H9 (cell line): ENCODE measurements at regions not wholly inside any gene's neighbourhood (a gene's known extent, or its start where the extent isn't known, plus 50 kb on each side); places are given as distances from the start of the nearest gene placed in this dataset.

Source experiments
- DNase-seq: peaks from one replicate; pipeline ENCODE4 v3.0.0-alpha.2; 2017
- H2AFZ ChIP-seq: one replicate; pipeline ENCODE4 v1.6.1; 2013; ENCODE audit warnings: mild to moderate bottlenecking, low read length, control low read depth, moderate library complexity
- H2AK5ac ChIP-seq: 2 replicates; pipeline ENCODE4 v1.6.1; 2013; ENCODE audit warnings: low read length, control low read depth, mixed read lengths; ENCODE audit not compliant: insufficient read length
- H2BK120ac ChIP-seq: one replicate; pipeline ENCODE4 v1.6.1; 2013; ENCODE audit warnings: low read depth, mild to moderate bottlenecking, low read length, control low read depth, inconsistent platforms; ENCODE audit not compliant: poor library complexity, severe bottlenecking
- H2BK12ac ChIP-seq: 2 replicates; pipeline ENCODE4 v1.6.1; 2013; ENCODE audit warnings: low read length, control low read depth, mixed read lengths, low read depth; ENCODE audit not compliant: insufficient read length
- H2BK15ac ChIP-seq: 2 replicates; pipeline ENCODE4 v1.6.1; 2013; ENCODE audit warnings: low read depth, low read length, control low read depth
- H2BK20ac ChIP-seq: one replicate; pipeline ENCODE4 v1.6.1; 2013; ENCODE audit warnings: low read depth, mild to moderate bottlenecking, low read length, control low read depth, inconsistent platforms; ENCODE audit not compliant: poor library complexity, severe bottlenecking
- H2BK5ac ChIP-seq: 2 replicates; pipeline ENCODE4 v1.6.1; 2013; ENCODE audit warnings: low read length, control low read depth, mixed read lengths; ENCODE audit not compliant: insufficient read length
- H3K14ac ChIP-seq: 2 replicates; pipeline ENCODE4 v1.6.1; 2013; ENCODE audit warnings: low read length, control low read depth; ENCODE audit not compliant: insufficient read depth
- H3K18ac ChIP-seq: 2 replicates; pipeline ENCODE4 v1.6.1; 2013; ENCODE audit warnings: low read depth, mild to moderate bottlenecking, mixed read lengths, low read length, control low read depth; ENCODE audit not compliant: insufficient read length
- H3K23ac ChIP-seq: 2 replicates; pipeline ENCODE4 v1.6.1; 2013; ENCODE audit warnings: low read length, control low read depth, mixed read lengths, low read depth; ENCODE audit not compliant: insufficient read length
- H3K23me2 ChIP-seq: 2 replicates; pipeline ENCODE4 v1.6.1; 2013; ENCODE audit warnings: low read depth, mild to moderate bottlenecking, mixed read lengths, low read length, control low read depth; ENCODE audit not compliant: insufficient read length, poor library complexity, severe bottlenecking
- H3K27ac ChIP-seq: 2 replicates; pipeline ENCODE4 v1.5.1; 2013; ENCODE audit warnings: low read length, control low read depth, mixed read lengths, low read depth; ENCODE audit not compliant: insufficient read length
- H3K27me3 ChIP-seq: 2 replicates; pipeline ENCODE4 v1.6.1; 2013; ENCODE audit warnings: low read length, control low read depth, inconsistent platforms; ENCODE audit not compliant: insufficient read depth
- H3K4ac ChIP-seq: 2 replicates; pipeline ENCODE4 v1.6.1; 2013; ENCODE audit warnings: low read depth, mild to moderate bottlenecking, control low read depth, inconsistent platforms, low read length, moderate library complexity
- H3K4me1 ChIP-seq: 2 replicates; pipeline ENCODE4 v1.6.1; 2013; ENCODE audit warnings: low read length, control low read depth, inconsistent platforms; ENCODE audit not compliant: insufficient read depth
- H3K4me2 ChIP-seq: 2 replicates; pipeline ENCODE4 v1.6.1; 2013; ENCODE audit warnings: low read length, control low read depth, mixed read lengths; ENCODE audit not compliant: insufficient read length, insufficient read depth
- H3K56ac ChIP-seq: 2 replicates; pipeline ENCODE4 v1.6.1; 2013; ENCODE audit warnings: low read depth, mild to moderate bottlenecking, mixed read lengths, low read length, control low read depth; ENCODE audit not compliant: insufficient read length
- H3K79me1 ChIP-seq: 2 replicates; pipeline ENCODE4 v1.6.1; 2013; ENCODE audit warnings: low read depth, mild to moderate bottlenecking, moderate library complexity, low read length, control low read depth, inconsistent platforms; ENCODE audit not compliant: insufficient read depth, poor library complexity, severe bottlenecking
- H3K79me2 ChIP-seq: 2 replicates; pipeline ENCODE4 v1.6.1; 2013; ENCODE audit warnings: low read length, control low read depth, inconsistent platforms; ENCODE audit not compliant: insufficient read depth
- H3K9ac ChIP-seq: 2 replicates; pipeline ENCODE4 v1.6.1; 2013; ENCODE audit warnings: low read length, control low read depth, mixed read lengths; ENCODE audit not compliant: insufficient read length; ENCODE audit errors: extremely low read depth
- H3K9me3 ChIP-seq: one replicate; pipeline ENCODE4 v1.6.1; 2013; ENCODE audit warnings: low read depth, low read length, inconsistent platforms; ENCODE audit not compliant: control insufficient read depth
- H3T11ph ChIP-seq: one replicate; pipeline ENCODE4 v1.6.1; 2013; ENCODE audit warnings: mild to moderate bottlenecking, low read length, control low read depth, inconsistent platforms
- H4K20me1 ChIP-seq: one replicate; pipeline ENCODE4 v1.6.1; 2013; ENCODE audit not compliant: control insufficient read depth, insufficient read length, insufficient read depth
- H4K5ac ChIP-seq: 2 replicates; pipeline ENCODE4 v1.6.1; 2013; ENCODE audit warnings: low read depth, mild to moderate bottlenecking, mixed read lengths, low read length, control low read depth; ENCODE audit not compliant: insufficient read length
- H4K8ac ChIP-seq: replicated peaks from 2 replicates; pipeline ENCODE4 v1.6.1; 2013; ENCODE audit warnings: low read length, control low read depth, mixed read lengths, low read depth; ENCODE audit not compliant: insufficient read length
- H4K91ac ChIP-seq: 2 replicates; pipeline ENCODE4 v1.6.1; 2013; ENCODE audit warnings: low read depth, mild to moderate bottlenecking, moderate library complexity, mixed read lengths, low read length, control low read depth; ENCODE audit not compliant: insufficient read length
- H3K27ac Mint-ChIP-seq, 3 experiments: 2 replicates in 2 of 3; 3 replicates in 1 of 3; pipeline ENCODE4 v1.8.0; 2020 to 2021; ENCODE audit warnings: mixed read lengths in 3 of 3, mild to moderate bottlenecking in 1 of 3, moderate library complexity in 1 of 3
- H3K27me3 Mint-ChIP-seq: 2 replicates; pipeline ENCODE4 v1.8.0; 2021; ENCODE audit warnings: low read depth, mild to moderate bottlenecking, moderate library complexity, mixed read lengths
- H3K36me3 Mint-ChIP-seq, 3 experiments: 2 replicates in 2 of 3; 3 replicates in 1 of 3; pipeline ENCODE4 v1.8.0; 2020 to 2021; ENCODE audit warnings: low read depth in 3 of 3, mixed read lengths in 3 of 3; ENCODE audit not compliant: insufficient read depth in 1 of 3
- H3K4me1 Mint-ChIP-seq, 2 experiments: 2 replicates each; pipeline ENCODE4 v1.8.0; 2020; ENCODE audit warnings: mixed read lengths in 2 of 2
- H3K4me3 Mint-ChIP-seq, 2 experiments: 2 replicates in 1 of 2; 3 replicates in 1 of 2; pipeline ENCODE4 v1.8.0; 2020 to 2021; ENCODE audit warnings: mild to moderate bottlenecking in 2 of 2, mixed read lengths in 2 of 2, moderate library complexity in 1 of 2
- H3K9me3 Mint-ChIP-seq, 2 experiments: 2 replicates in 1 of 2; 3 replicates in 1 of 2; pipeline ENCODE4 v1.8.0; 2020; ENCODE audit warnings: mild to moderate bottlenecking in 2 of 2, mixed read lengths in 2 of 2, moderate library complexity in 1 of 2
- WGBS: extraction: QIAGEN DNeasy Blood & Tissue Kit; methylation state at CpG from one replicate; pipeline ENCODE4 v1.1.7; 2013; ENCODE audit warnings: missing lambda C conversion rate, low lambda C conversion rate, mixed read lengths; ENCODE audit not compliant: insufficient read length; ENCODE audit errors: extremely low coverage; 5-methylcytosine and 5-hydroxymethylcytosine counted together
- TF ChIP-seq, protein P1 (sequence below): fragments of 200-600 bp; sonication (generic); conservative IDR thresholded peaks from 3 replicates; pipeline ENCODE4 v1.8.0; 2021; ENCODE audit warnings: antibody characterized with exemption, mild to moderate bottlenecking

DNA sequence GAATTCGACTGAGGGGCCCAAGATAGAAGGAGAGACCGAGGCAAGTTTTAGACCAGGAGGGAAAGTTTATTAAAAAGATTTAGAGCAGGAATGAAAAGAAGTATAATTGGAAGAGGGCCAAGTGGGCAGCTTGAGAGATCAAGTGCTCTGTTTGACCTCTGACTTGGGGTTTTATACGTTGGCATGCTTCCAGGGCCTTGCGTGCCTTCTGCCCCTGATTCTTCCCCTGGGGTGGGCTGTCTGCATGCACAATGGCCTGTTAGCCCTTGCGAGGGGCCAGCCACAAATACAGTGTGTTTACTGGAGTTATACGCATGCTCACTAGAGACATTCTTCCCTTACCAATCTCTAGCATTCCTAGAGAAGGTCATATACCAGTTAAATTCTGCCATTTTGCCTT lies 70.7 kb upstream of the LARS2 start:
- no peak for DNase-seq
- no peak overlapping the region for H2BK15ac ChIP-seq
- H2BK120ac ChIP-seq: no peak overlapping the region
- no CpG with 5 or more reads among the region's 6 CpGs for whole genome bisulfite sequencing
- no peak overlapping the region for H2BK12ac ChIP-seq
- Mint-ChIP-seq H3K4me3 (no peak overlapping the region), H3K9me3 (peaks cover 3% of the 10 kb centered on the region in 2 experiments; a peak in 3 of 5 replicates), H3K4me1 (peaks cover 72 to 75% of the 10 kb centered on the region in 2 experiments), H3K36me3 (peaks cover 0 to 12% (median 0%) of the 10 kb centered on the region in 3 experiments; a peak in 4 of 7 replicates), H3K27me3 (no peaks in the 10 kb centered on the region), H3K27ac (peak overlapping the region in 1 of 3 experiments; percentile 67; a peak in 1 of 7 replicates)
- no peaks in the 10 kb centered on the region for H3K9me3 ChIP-seq
- H3K9ac ChIP-seq: no peak overlapping the region
- H3T11ph ChIP-seq: no peak overlapping the region
- no peak overlapping the region for H4K91ac ChIP-seq
- no peak overlapping the region for H2AFZ ChIP-seq
- H3K79me2 ChIP-seq: no peaks in the 10 kb centered on the region
- no peak overlapping the region for H2BK5ac ChIP-seq
- H3K4ac ChIP-seq: no peak overlapping the region
- H3K56ac ChIP-seq: no peak overlapping the region
- TF ChIP-seq, protein P1, sequence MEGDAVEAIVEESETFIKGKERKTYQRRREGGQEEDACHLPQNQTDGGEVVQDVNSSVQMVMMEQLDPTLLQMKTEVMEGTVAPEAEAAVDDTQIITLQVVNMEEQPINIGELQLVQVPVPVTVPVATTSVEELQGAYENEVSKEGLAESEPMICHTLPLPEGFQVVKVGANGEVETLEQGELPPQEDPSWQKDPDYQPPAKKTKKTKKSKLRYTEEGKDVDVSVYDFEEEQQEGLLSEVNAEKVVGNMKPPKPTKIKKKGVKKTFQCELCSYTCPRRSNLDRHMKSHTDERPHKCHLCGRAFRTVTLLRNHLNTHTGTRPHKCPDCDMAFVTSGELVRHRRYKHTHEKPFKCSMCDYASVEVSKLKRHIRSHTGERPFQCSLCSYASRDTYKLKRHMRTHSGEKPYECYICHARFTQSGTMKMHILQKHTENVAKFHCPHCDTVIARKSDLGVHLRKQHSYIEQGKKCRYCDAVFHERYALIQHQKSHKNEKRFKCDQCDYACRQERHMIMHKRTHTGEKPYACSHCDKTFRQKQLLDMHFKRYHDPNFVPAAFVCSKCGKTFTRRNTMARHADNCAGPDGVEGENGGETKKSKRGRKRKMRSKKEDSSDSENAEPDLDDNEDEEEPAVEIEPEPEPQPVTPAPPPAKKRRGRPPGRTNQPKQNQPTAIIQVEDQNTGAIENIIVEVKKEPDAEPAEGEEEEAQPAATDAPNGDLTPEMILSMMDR: no peak
- no peak overlapping the region for H2AK5ac ChIP-seq
- H3K4me1 ChIP-seq: peaks cover 13% of the 10 kb centered on the region; the same call in 1 of the 2 replicates
- H3K4me2 ChIP-seq: no peak overlapping the region
- H3K79me1 ChIP-seq: no peaks in the 10 kb centered on the region
- no peaks in the 10 kb centered on the region for H4K20me1 ChIP-seq
- H3K14ac ChIP-seq: no peak overlapping the region
- no peaks in the 10 kb centered on the region for H3K23me2 ChIP-seq
- no peak overlapping the region for H4K5ac ChIP-seq
- H3K23ac ChIP-seq: no peak overlapping the region
- H4K8ac ChIP-seq: no peak overlapping the region
- H3K27ac ChIP-seq: no peak overlapping the region
- H3K27me3 ChIP-seq: no peaks in the 10 kb centered on the region
- no peak overlapping the region for H3K18ac ChIP-seq
- H2BK20ac ChIP-seq: no peak overlapping the region
